Mesendoderm (in vitro differentiated cells): ENCODE measurements at regions not wholly inside any gene's neighbourhood (a gene's known extent, or its start where the extent isn't known, plus 50 kb on each side); places are given as distances from the start of the nearest gene placed in this dataset.

Experiments
- DNase-seq: peaks from one replicate; pipeline ENCODE4 v3.0.0; 2013
- H2AK5ac ChIP-seq: 2 replicates; pipeline ENCODE4 v1.6.1; 2013; ENCODE audit warnings: low read length, inconsistent platforms
- H2BK120ac ChIP-seq: 2 replicates; pipeline ENCODE4 v1.6.1; 2013; ENCODE audit warnings: low read depth, mild to moderate bottlenecking, low read length, moderate library complexity, mixed read lengths
- H2BK15ac ChIP-seq: replicated peaks from 2 replicates; pipeline ENCODE4 v1.6.1; 2013; ENCODE audit warnings: low read depth, mild to moderate bottlenecking, moderate library complexity
- H2BK5ac ChIP-seq: 2 replicates; pipeline ENCODE4 v1.6.1; 2013; ENCODE audit warnings: low read length, inconsistent platforms
- H3K18ac ChIP-seq: 2 replicates; pipeline ENCODE4 v1.6.1; 2013; ENCODE audit warnings: mild to moderate bottlenecking, low read length, mixed read lengths
- H3K23ac ChIP-seq: one replicate; pipeline ENCODE4 v1.6.1; 2013; ENCODE audit warnings: low read length
- H3K27ac ChIP-seq: 2 replicates; pipeline ENCODE4 v1.5.1; 2013; ENCODE audit warnings: low read depth, mild to moderate bottlenecking, inconsistent platforms, low read length, moderate library complexity
- H3K27me3 ChIP-seq: 2 replicates; pipeline ENCODE4 v1.6.1; 2013; ENCODE audit warnings: low read length, control low read depth, mild to moderate bottlenecking, inconsistent platforms; ENCODE audit not compliant: insufficient read depth, poor library complexity
- H3K36me3 ChIP-seq: 2 replicates; pipeline ENCODE4 v1.6.1; 2013; ENCODE audit warnings: low read length, inconsistent platforms; ENCODE audit not compliant: control insufficient read depth, insufficient read depth
- H3K4ac ChIP-seq: one replicate; pipeline ENCODE4 v1.6.1; 2013; ENCODE audit warnings: low read depth, mild to moderate bottlenecking, low read length, moderate library complexity
- H3K4me1 ChIP-seq: 2 replicates; pipeline ENCODE4 v1.6.1; 2013; ENCODE audit warnings: low read depth, low read length, inconsistent platforms; ENCODE audit not compliant: control insufficient read depth
- H3K4me2 ChIP-seq: 2 replicates; pipeline ENCODE4 v1.6.1; 2013; ENCODE audit warnings: low read length
- H3K4me3 ChIP-seq: 2 replicates; pipeline ENCODE4 v1.5.1; 2013; ENCODE audit warnings: mild to moderate bottlenecking, low read length
- H3K56ac ChIP-seq: one replicate; pipeline ENCODE4 v1.6.1; 2013; ENCODE audit warnings: low read length
- H3K79me1 ChIP-seq: 2 replicates; pipeline ENCODE4 v1.6.1; 2013; ENCODE audit warnings: low read length, inconsistent platforms
- H3K79me2 ChIP-seq: 2 replicates; pipeline ENCODE4 v1.6.1; 2013; ENCODE audit warnings: mild to moderate bottlenecking, low read length; ENCODE audit not compliant: control insufficient read depth, insufficient read depth
- H3K9ac ChIP-seq: 2 replicates; pipeline ENCODE4 v1.6.1; 2013; ENCODE audit warnings: low read length, inconsistent platforms
- H4K5ac ChIP-seq: one replicate; pipeline ENCODE4 v1.6.1; 2013; ENCODE audit warnings: low read length
- H4K8ac ChIP-seq: one replicate; pipeline ENCODE4 v1.6.1; 2013; ENCODE audit warnings: low read depth, mild to moderate bottlenecking, control low read depth, low read length, moderate library complexity
- WGBS: extraction: QIAGEN DNeasy Blood & Tissue Kit; methylation state at CpG from one replicate; pipeline ENCODE4 v1.1.7; 2013; ENCODE audit warnings: low lambda C conversion rate, missing lambda C conversion rate; ENCODE audit not compliant: insufficient coverage; ENCODE audit errors: extremely low coverage; 5-methylcytosine and 5-hydroxymethylcytosine counted together

GRCh38 chr20:10747019-10747418 is 73.2 kb upstream of the JAG1 start:
- WGBS, result no CpG with 5 or more reads among the region's 6 CpGs

GRCh38 chr20:10749084-10749483 is 75.3 kb upstream of the JAG1 start:
- H3K36me3 ChIP-seq, result no peaks in the 10 kb centered on the region
- H3K27me3 ChIP-seq, result no peaks in the 10 kb centered on the region
- H2BK5ac ChIP-seq, result no peak overlapping the region
- H4K8ac ChIP-seq, result no peak overlapping the region
- no peak overlapping the region for H3K18ac ChIP-seq
- no peak overlapping the region for H3K4me2 ChIP-seq
- no peak overlapping the region for H3K9ac ChIP-seq
- H4K5ac ChIP-seq, result no peak overlapping the region
- no peak overlapping the region for H2BK15ac ChIP-seq
- no peak overlapping the region for H3K27ac ChIP-seq
- no peak overlapping the region for H2BK120ac ChIP-seq
- no peaks in the 10 kb centered on the region for H3K79me2 ChIP-seq
- H3K4ac ChIP-seq, result no peak overlapping the region
- H3K4me3 ChIP-seq, result no peak overlapping the region
- no peak overlapping the region for H3K56ac ChIP-seq
- H3K23ac ChIP-seq, result no peak overlapping the region
- DNase-seq, result no peak
- no peaks in the 10 kb centered on the region for H3K79me1 ChIP-seq
- no peak overlapping the region for H2AK5ac ChIP-seq
- H3K4me1 ChIP-seq, result no peaks in the 10 kb centered on the region

More at GRCh38 chr20:10747019-10747418, 73.2 kb upstream of the JAG1 start:
- H3K79me2 ChIP-seq, result no peaks in the 10 kb centered on the region
- no peak overlapping the region for H3K27ac ChIP-seq
- no peak overlapping the region for H2BK15ac ChIP-seq
- H3K4me3 ChIP-seq, result no peak overlapping the region
- H2AK5ac ChIP-seq, result no peak overlapping the region
- no peaks in the 10 kb centered on the region for H3K79me1 ChIP-seq
- H2BK5ac ChIP-seq, result no peak overlapping the region
- H2BK120ac ChIP-seq, result no peak overlapping the region
- no peak for DNase-seq
- no peak overlapping the region for H3K4ac ChIP-seq
- H3K36me3 ChIP-seq, result no peaks in the 10 kb centered on the region
- H4K8ac ChIP-seq, result no peak overlapping the region
- no peak overlapping the region for H3K4me2 ChIP-seq
- H4K5ac ChIP-seq, result no peak overlapping the region
- no peak overlapping the region for H3K23ac ChIP-seq
- no peak overlapping the region for H3K9ac ChIP-seq
- no peak overlapping the region for H3K56ac ChIP-seq
- H3K4me1 ChIP-seq, result no peaks in the 10 kb centered on the region
- H3K18ac ChIP-seq, result no peak overlapping the region
- no peaks in the 10 kb centered on the region for H3K27me3 ChIP-seq

- Histone ChIP-seq H3K18ac (no peak overlapping the region), H3K27me3 (no peaks in the 10 kb centered on the region), H4K8ac (no peak overlapping the region), H2BK15ac (no peak overlapping the region), H3K27ac (no peak overlapping the region), H3K23ac (no peak overlapping the region), H2AK5ac (no peak overlapping the region), H3K79me2 (no peaks in the 10 kb centered on the region), H2BK5ac (no peak overlapping the region), H3K9ac (no peak overlapping the region), H3K56ac (no peak overlapping the region), H3K4me2 (no peak overlapping the region), H2BK120ac (no peak overlapping the region), H3K4ac (no peak overlapping the region), H3K79me1 (no peaks in the 10 kb centered on the region), H4K5ac (no peak overlapping the region), H3K4me1 (no peaks in the 10 kb centered on the region), H3K4me3 (no peak overlapping the region), H3K36me3 (no peaks in the 10 kb centered on the region)
- no peak for DNase-seq
These were observed 78.4 kb upstream of the JAG1 start for GRCh38 chr20:10752206-10752605.

- H3K4me2 ChIP-seq, result no peak overlapping the region
- no CpG with 5 or more reads among the region's 2 CpGs for WGBS
These were observed 81.0 kb upstream of the JAG1 start for GRCh38 chr20:10754824-10755223.

GRCh38 chr20:10758446-10758845 is 84.6 kb upstream of the JAG1 start:
- Histone ChIP-seq H3K79me2 (no peaks in the 10 kb centered on the region), H3K79me1 (no peaks in the 10 kb centered on the region), H2AK5ac (no peak overlapping the region), H3K4me1 (no peaks in the 10 kb centered on the region), H2BK120ac (no peak overlapping the region), H3K36me3 (no peaks in the 10 kb centered on the region), H3K56ac (no peak overlapping the region), H3K27me3 (no peaks in the 10 kb centered on the region), H3K9ac (no peak overlapping the region), H3K23ac (no peak overlapping the region), H4K5ac (no peak overlapping the region), H4K8ac (no peak overlapping the region), H2BK5ac (no peak overlapping the region), H3K4me3 (no peak overlapping the region), H3K18ac (no peak overlapping the region), H3K4me2 (no peak overlapping the region), H2BK15ac (no peak overlapping the region), H3K4ac (no peak overlapping the region), H3K27ac (no peak overlapping the region)
- DNase-seq, result no peak
- WGBS, result no CpG with 5 or more reads among the region's 4 CpGs

More at GRCh38 chr20:10754824-10755223, 81.0 kb upstream of the JAG1 start:
- Histone ChIP-seq H3K79me1 (no peaks in the 10 kb centered on the region), H4K8ac (no peak overlapping the region), H3K4me3 (no peak overlapping the region), H2BK5ac (no peak overlapping the region), H3K23ac (no peak overlapping the region), H4K5ac (no peak overlapping the region), H3K18ac (no peak overlapping the region), H3K4ac (no peak overlapping the region), H3K9ac (no peak overlapping the region), H2AK5ac (no peak overlapping the region), H3K4me1 (no peaks in the 10 kb centered on the region), H3K79me2 (no peaks in the 10 kb centered on the region), H3K56ac (no peak overlapping the region), H3K27me3 (no peaks in the 10 kb centered on the region), H2BK120ac (no peak overlapping the region), H2BK15ac (no peak overlapping the region), H3K36me3 (no peaks in the 10 kb centered on the region), H3K27ac (no peak overlapping the region)
- DNase-seq, result no peak

- Histone ChIP-seq H3K27ac (no peak overlapping the region), H3K4ac (no peak overlapping the region), H3K9ac (no peak overlapping the region), H3K79me1 (no peaks in the 10 kb centered on the region), H3K27me3 (no peaks in the 10 kb centered on the region), H3K4me1 (no peaks in the 10 kb centered on the region), H3K4me3 (no peak overlapping the region), H3K18ac (no peak overlapping the region), H3K23ac (no peak overlapping the region), H3K4me2 (no peak overlapping the region), H3K56ac (no peak overlapping the region), H2BK15ac (no peak overlapping the region), H4K5ac (no peak overlapping the region), H2AK5ac (no peak overlapping the region), H4K8ac (no peak overlapping the region), H3K79me2 (no peaks in the 10 kb centered on the region), H2BK120ac (no peak overlapping the region), H3K36me3 (no peaks in the 10 kb centered on the region), H2BK5ac (no peak overlapping the region)
- no CpG with 5 or more reads among the region's 8 CpGs for WGBS
- DNase-seq, result no peak
These were observed 87.4 kb upstream of the JAG1 start for GRCh38 chr20:10761232-10761631.
